NCI-H82 treated with DMSO at 0.1 percent for 48 hours (cell line): ENCODE measurements at regions not wholly inside any gene's neighbourhood (a gene's known extent, or its start where the extent isn't known, plus 50 kb on each side); places are given as distances from the start of the nearest gene placed in this dataset.
"Not testable (repeated sequence)": the region's sequence is repeated elsewhere in the genome, so short reads cannot be mapped to it uniquely, and the experiment has no call there.

Source experiments
- DNase-seq: peaks from one replicate; lab custom pipeline; 2025; ENCODE audit not compliant: unreplicated experiment; lab: John Stamatoyannopoulos, UW

DNA sequence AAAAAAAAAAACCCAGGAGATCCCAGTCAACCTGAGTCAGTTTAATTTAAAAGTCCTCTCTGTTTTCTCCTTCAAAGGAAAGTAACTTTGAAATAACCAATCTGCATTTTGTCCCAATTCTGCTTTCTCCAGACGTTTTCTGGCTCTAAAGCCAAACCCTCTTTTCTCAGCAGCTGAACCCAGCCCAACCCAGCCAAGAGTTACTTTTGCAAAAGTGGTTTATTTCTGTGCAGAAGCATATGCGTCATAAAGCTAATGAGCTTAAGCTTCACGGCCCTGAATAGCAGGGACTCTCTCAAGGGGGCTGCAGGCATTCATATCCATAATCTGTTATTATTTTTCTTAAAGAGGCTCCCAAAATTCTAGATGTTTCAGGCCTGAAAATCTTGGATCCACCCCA, 176.6 kb downstream of the GALC start:
- no peak for DNase-seq

DNA sequence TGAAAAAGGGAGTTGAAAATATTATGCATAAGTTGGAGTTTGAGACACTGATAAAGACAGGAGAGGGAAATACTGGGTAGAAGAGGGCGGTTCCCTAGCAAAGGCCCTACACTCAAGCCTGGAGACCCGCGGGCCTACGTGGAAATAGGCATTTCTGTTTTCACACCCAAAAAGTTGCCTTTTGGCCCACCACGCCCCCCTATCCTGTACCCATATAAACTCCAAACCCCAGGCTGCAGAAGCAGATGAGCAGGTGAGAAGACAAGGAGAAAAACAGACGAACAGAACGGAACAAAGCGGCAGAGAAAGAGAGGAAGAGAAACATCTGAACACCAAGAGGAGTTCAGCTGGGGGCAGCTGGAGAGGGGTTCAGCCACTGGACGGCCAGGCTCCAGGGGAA, 177.9 kb downstream of the GALC start:
- DNase-seq: no peak

DNA sequence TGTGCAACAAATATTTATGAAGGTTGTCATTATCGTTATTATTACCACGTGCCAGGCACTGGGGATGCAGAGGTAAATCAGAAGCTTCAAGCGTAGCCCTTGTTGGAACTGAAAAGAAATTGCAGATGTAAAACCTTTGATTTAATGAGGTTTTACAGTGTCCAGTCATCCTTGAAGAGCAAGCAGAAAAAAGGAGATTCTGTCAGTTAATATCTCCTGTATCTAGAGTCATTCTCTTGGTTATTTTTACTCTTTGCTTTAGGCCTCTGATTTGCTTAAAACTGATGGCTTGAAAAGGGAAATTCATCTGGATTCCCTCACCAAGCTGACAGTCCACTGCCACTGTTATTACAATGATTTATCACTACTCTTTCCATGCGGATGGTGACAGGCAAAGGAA, 179.3 kb downstream of the GALC start:
- no peak for DNase-seq

DNA sequence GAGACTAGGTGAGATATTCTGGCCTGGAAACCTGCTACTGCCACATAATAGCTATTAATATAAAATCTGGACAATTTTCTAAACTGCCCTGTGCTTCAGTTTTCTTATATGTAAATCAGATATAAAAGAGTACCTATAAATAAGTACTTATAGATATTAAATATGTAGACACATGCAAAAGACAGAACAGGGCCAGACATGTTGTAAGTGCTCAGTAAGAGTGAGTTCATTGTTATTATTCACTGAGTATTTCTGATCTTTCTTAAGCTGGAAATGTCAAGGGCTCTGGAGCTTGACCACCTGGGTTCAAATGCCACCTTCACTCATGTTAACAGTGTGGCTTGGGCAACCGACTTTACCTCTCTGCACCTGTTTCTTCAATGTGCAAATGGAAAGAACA, 179.8 kb downstream of the GALC start:
- no peak for DNase-seq

DNA sequence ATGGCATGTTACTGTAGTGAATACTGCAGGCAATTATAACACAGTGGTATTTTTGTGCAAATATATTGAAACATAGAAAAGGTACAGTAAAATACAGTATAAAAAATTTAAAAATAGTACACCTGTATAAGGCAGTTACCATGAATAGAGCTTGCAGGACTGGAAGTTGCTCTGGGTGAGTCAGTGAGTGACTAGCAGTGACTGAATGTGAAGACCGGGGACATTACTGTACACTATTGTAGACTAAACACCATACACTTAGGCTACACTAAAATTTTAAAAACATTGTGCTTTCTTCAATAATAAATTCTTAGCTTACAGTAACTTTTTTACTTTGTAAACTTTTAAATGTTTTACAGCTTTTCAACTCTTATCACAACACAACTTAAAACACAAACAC, 181.7 kb downstream of the GALC start:
- no peak for DNase-seq

DNA sequence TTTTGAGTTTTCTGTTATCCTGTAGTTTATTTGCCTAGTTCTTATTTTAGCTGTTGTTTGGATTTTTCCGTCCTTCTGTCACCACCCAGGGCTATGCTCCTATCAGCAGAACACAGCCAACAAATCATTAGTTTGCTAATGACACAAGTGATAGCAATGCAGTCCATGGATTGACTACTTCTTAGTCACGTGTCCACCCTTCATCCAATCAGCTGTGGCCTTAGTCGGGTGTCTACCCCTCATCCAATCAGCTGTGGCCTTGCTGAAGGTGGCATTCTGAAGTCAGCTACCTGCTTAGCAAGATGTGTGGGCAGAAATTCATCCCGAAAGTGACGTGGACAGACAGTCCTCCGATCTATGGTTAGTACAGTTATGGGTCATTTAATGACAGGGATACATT, 182.3 kb downstream of the GALC start:
- DNase-seq: no peak

DNA sequence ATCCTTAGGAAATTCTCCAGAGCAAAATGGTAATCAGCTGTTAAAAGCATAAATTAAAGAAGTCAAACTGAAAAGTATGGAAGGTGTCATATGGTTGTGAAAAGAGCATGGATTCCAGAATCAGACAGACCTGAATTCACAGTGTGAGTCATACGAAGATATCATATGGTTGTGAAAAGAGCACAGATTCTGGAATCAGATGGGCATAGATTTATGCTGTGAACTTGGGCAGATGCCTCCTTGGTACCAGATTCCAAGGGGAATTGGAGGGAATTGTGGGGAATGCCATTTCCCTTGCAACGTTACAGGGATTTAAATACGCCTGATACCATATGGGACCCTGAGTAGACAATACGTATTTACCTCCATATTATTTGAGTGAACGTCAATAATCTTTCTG, 183.7 kb downstream of the GALC start:
- no peak for DNase-seq

DNA sequence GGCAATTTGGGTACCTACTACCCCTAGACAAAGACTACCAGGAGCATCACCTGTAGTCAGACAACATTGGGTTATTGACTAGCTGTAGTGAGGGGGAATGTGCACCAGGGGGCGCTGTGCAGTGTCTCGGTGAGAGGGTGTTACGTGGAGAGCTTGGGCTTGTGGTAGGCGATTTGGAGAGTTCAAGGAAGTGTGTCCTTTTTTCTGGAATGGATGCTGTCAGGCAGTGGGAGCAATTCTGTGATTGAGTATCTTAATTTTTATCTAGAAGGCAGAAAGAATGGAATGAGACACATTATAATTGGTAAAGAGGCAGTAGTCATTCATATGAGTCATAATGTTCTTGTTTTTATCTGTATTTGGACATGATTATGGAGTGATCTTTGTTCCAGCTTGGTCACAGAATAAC, 187.7 kb downstream of the GALC start:
- no peak for DNase-seq

DNA sequence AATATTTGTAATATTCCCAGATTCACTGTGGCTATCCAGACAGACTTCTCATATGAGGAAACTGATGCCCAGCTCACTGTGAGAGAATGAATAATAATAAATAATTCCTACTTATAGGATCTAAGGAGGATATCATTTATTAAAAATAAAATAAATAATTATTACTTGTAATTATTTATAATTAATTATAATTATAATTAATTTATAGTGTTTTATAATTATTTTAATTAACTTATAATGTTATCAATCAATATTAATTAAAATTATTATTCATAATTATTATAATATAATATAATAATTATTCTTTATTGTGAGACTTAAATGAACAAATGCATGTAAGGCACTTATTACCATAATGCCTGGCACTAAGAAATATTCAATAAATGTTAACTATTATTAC, 192.8 kb downstream of the GALC start:
- DNase-seq: no peak

DNA sequence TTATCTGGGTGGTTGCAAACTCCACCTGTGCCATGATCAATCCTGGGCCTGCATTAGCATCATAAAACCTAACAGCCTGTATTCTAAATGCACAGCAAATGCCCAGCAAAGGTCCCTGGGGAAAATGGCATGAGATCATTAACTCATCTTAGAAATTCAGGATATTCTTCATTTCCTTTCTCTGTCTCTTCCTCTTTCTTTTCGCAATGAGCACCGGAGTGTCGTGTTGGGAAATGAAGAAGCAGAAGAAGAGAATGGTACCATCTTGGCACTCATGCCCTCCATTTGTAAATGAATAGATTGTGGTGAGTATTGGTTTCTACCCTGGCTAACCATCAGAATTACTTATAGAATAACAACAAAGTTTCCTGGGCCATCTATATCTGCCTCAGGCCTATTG, 193.6 kb downstream of the GALC start:
- DNase-seq: no peak

DNA sequence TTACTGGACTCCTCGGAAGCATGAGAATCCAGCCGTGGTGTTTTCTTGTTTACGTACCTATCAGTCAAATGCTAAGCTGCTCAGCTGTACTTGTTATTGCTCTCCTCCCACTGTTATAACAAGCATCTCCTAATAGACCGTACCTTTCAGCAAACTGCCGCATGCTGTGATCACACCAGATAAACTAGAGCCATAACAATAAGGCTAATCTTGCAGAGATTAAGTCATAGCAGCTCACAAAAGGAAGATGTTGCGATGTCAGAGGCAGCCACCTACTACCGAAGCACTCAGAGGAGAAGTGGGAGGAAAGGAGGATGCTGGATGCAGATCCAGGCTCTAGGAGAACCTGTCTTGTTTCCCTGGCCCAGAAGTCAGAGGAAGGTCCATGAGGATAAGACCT, 196.0 kb downstream of the GALC start:
- no peak for DNase-seq

DNA sequence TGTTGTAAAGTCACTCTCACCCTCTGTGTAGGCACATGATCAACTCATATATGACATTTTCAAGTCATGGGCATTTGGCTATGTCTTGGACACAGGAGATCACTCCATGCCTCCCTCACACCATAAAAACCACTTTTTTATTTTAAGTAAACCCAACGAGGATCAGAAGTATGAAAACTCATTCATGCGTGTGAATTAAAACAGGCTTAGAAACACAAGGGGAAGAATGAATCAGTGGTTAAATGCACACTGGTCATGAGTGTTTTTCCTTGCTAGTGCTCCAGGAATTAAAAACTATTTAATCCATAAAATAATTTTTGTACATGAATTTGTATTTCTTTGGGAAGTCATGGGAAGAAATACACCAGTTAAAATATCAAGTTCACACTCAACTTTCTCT, 198.4 kb downstream of the GALC start:
- no peak for DNase-seq

DNA sequence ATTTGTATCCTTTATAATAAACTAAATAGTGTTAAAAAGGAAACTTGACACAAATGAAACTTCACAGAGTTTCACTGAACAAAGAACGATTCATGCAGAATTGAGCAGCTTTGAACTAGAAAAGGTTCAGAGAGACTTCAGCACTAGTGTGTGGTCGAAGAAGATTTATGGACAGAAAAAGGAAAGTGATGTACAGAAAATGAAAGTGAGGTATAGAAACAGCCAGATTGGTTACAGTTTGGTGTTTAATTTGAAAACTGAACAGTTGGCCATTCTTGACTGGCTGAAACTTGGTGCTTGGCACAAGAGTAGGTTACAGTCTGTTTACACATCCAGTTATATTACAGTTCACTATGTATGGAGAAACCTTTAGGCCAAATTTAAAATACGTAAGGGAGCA, 207.1 kb downstream of the GALC start:
- no peak for DNase-seq

DNA sequence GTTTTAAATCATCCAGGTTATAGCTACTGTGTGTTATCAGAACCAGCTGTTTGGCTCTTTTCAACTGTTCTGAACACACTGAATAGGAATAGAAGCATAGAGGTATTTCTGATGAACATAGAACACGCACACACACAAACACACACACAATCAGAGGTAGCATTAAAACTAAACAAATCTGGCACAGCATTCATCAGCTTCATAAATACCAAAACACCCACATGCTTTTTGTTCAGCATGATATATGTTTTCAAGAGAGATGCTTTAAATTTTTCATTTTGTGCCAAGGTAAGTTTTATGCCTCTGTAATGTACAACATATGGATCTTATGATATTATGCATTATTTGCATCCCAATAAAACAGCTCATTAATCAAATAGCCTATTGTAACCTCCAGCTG, 208.6 kb downstream of the GALC start:
- DNase-seq: no peak

DNA sequence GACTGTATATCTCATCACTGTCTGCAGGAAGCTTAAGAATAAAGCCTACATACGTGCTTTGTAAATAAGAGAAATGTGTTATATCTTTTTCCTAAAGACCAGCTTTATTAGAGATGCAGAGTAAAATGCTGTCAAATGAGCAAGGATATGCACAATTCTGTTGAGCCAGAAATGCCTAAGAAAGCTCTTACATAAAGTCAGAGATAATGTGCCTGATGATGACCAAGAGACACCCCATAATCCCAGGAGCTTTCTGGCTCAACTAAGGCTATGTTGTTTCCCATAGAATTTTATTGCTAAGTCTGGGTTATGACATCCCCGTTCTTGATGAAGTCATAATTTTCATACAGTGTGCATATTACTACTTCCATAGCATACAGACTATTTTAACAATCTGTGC, 209.9 kb downstream of the GALC start:
- DNase-seq: no peak

DNA sequence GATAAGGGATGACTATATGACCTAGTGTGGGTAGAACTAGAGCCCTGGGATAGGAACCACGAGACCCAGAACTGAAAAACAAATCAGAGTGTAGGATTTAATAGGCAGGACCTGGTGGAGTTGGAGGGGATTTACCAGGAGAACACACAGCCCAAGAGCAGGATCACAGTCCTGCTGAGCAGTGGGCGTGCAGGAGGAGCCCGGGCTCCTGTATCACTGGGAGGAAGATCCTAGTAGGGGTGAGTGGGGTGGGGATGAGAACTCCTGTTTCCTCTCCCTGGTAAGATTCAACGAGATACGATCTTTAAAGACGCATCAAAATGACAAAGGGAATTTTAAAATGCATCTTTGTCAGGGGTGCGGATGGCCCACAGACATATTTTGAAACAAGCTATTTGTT, 220.1 kb downstream of the GALC start:
- DNase-seq: no peak

DNA sequence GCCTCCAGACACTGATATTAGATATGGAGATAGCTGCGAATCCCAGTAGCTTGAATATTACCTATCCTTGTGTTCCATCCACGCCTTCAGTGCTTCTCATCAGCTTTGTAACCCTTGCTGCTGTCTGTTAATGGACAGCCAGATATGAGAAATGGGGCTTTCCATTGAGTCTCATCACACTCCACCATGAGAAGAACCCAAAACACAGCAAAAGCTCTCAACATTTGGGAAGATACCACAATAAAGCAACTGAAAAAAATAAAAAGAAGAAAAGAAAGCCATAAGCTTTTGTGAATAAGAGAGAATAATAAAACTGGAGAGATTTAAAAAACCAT, 225.4 kb downstream of the GALC start:
- no peak for DNase-seq

DNA sequence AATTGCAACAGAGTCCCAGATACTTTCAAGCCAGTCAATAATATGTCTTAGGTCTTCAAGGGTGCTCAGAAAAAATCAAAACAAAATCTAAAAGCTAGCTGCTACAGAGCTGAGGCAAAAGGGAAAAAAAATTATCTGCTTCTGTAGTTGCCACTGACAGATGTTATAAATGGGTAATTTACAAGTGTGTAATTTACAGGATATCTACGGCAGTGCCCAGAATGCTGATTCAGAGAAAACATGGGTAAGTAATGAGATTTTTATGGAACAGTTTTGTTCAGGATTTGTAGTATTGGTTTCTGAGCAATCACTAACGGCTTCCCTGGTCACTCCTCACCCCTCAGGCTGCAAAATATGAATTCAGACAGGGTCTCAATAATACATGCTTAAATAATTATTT, 234.1 kb downstream of the GALC start:
- no peak for DNase-seq

DNA sequence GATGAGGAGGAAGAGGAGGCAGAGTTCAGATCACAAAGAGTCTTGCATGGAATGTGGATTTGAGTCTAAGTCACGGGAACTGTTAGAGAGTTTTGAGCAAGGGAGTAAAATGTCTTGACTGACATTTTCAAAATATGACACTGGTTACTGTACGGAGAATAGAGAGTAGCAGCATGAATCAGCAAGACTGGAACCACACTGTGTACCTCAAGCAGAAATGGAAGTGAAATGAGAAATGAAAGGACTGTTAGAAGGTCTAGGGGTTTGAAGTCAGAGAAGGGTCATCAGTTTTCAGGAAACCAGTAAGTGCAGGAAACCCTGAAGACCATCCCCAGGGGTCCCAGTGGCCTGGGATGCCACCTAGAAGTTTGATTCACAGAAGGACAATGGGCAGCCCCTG, 236.3 kb downstream of the GALC start:
- DNase-seq: no peak

DNA sequence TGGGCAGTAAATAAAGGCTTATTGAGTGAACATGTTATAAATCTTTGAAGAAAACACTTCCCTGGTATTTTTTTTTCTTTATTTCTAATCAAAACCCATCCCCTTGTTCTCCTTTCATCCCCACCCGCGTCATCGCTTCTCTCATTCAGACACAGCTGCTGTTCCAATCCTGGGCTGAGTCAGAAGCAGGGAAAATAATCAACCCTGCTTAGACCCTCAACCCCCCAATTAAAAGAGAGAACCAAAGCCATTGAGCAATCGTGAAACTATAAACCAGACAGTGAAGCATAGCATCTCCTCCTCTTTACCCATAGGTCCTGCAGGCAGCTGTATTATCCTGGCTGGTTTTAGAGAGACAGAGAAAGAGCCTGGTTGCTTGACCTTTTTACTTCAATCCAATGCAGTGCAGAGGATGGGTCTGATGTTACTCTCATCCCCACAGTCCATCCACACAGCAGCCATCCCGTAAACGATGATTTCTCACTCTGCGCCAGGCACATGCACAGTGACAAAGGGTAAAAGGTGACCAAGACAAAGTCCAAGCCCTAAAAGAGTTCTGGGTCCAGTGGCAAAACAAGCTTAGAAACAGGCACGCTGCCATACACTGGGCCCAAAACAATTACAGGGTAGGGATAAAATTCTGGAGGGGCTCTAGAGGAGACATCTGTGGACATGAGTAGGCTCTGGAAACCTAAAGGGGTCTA, 238.3 kb downstream of the GALC start:
- no peak for DNase-seq

DNA sequence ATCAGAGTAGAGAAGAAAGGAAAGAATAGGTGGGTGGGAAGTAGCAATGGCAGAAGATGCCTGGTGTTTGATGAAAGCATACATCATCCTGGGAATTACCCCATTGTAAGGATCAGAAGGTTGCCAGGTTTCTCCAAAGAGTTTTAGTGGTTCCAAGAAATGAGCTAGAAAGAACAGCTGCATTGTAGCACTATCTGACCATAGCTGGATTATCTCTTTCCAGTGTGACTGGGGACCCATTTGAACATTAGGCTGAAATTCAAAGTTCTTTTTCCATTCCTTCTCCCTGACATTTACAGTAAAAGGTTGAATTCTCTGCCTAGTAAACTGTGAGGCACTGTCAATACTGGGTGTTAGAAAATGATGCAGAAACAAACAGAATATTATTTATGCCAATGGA, 244.4 kb downstream of the GALC start:
- DNase-seq: no peak

DNA sequence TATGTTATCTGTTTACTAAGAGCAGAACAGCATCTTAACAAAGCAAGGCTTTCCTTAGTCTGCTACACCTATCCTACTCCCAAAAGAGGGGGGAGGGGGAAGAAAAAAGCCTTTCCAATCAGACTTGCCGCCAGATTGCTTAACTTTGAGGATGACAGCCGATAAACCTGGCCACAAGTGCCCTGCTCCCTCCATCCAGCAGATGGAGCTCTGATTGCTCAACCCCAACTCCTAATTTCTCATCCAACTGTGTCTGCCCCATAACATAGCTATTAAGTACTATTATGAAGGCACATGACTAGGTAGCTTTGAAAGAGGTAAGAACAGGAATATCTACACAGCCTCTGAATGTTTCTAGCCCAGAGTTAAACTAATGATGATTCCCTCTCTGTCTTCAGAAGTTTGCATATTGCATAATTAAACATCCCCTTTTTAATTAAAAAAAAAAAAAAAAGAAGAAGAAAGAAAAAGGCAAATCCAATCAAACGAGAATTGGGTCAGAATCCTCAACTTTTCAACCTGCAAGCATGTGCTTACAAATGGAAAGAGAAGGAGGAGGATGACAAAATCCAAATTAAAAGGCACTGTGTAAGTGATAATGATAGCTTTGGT, 247.4 kb downstream of the GALC start:
- no peak for DNase-seq

DNA sequence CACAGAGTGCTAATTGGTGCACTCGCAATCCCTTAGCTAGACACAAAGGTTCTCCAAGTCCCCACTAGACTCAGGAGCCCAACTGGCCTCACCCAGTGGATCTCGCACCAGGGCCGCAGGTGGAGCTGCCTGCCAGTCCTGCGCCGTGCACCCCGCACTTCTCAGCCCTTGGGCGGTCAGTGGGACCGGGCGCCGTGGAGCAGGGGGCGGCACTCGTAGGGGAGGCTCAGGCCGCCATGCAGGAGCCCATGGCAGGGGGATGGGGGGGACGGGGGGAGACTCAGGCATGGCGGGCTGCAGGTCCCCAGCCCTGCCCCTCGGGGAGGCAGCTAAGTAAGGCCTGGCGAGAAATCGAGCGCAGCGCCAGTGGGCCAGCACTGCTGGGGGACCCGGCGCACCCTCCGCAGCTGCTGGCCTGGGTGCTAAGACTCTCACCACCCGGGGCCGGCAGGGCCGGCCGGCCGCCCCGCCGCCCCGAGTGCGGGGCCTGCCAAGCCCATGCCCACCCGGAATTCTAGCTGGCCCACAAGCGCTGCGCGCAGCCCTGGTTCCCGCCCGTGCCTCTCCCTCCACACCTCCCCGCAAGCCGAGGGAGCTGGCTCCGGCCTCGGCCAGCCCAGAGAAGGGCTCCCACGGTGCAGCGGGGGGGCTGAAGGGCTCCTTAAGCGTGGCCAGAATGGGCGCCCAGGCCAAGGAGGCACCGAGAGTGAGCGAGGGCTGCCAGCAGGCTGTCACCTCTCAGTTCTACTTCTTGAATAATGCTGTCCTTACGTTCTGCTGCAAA, 258.2 kb downstream of the GALC start:
- not testable (repeated sequence) for DNase-seq
